Chondrocyte (in vitro differentiated cells): ENCODE measurements at regions not wholly inside any gene's neighbourhood (a gene's known extent, or its start where the extent isn't known, plus 50 kb on each side); places are given as distances from the start of the nearest gene placed in this dataset.

ENCODE experiments used
- DNase-seq: peaks from one replicate; pipeline ENCODE4 v3.0.0; 2021; ENCODE audit warnings: mixed read lengths, low spot score
- H3K27ac Mint-ChIP-seq: one replicate; pipeline ENCODE4 v1.8.0; 2021; ENCODE audit warnings: mild to moderate bottlenecking, moderate library complexity, mixed read lengths; ENCODE audit not compliant: unreplicated experiment
- H3K27me3 Mint-ChIP-seq: 2 replicates; pipeline ENCODE4 v1.8.0; 2021; ENCODE audit warnings: low read depth, mixed read lengths
- H3K36me3 Mint-ChIP-seq: 2 replicates; pipeline ENCODE4 v1.8.0; 2021; ENCODE audit warnings: low read depth, mixed read lengths
- H3K4me1 Mint-ChIP-seq: 2 replicates; pipeline ENCODE4 v1.8.0; 2021; ENCODE audit warnings: low read depth, mild to moderate bottlenecking, mixed read lengths
- H3K4me3 Mint-ChIP-seq: one replicate; pipeline ENCODE4 v1.8.0; 2021; ENCODE audit warnings: mild to moderate bottlenecking, moderate library complexity, mixed read lengths; ENCODE audit not compliant: unreplicated experiment
- H3K9me3 Mint-ChIP-seq: 2 replicates; pipeline ENCODE4 v1.8.0; 2021; ENCODE audit warnings: low read depth, mixed read lengths
- TF ChIP-seq, protein P1 (sequence below): fragments of 200-600 bp; sonication (generic); IDR thresholded peaks from 2 replicates; pipeline ENCODE4 v1.5.0; 2021; ENCODE audit warnings: antibody characterized with exemption, mild to moderate bottlenecking, moderate library complexity

DNA sequence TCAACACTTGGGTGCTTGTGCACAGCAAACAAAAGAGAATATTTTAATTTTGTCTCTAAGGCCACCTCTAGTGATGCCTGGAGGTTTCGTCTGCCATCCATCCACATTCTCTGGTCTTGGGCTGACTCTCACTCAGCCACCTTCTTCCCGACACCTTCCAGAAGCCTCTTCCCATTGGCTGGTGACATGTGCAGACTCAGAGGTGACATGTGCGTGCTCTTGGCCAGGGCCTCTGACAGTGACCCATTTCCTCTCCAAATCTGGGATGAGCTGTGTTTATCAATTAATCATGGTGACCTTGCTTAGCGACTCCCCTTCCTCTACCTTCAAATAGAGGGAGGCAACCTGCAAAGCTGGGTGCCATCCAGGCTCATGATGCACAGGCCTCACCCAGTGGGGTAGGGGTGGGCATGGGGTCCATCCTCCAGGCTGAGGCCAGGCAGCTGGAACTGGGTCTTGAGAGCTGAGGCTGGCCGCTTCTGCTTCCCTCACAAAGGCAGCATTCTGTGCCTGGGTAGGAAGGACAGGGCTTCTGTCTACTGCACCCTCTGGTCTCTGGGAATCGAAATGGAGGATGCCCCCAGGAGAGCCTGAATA is 91.8 kb downstream of the DHCR7 start:
- TF ChIP-seq, protein P1, sequence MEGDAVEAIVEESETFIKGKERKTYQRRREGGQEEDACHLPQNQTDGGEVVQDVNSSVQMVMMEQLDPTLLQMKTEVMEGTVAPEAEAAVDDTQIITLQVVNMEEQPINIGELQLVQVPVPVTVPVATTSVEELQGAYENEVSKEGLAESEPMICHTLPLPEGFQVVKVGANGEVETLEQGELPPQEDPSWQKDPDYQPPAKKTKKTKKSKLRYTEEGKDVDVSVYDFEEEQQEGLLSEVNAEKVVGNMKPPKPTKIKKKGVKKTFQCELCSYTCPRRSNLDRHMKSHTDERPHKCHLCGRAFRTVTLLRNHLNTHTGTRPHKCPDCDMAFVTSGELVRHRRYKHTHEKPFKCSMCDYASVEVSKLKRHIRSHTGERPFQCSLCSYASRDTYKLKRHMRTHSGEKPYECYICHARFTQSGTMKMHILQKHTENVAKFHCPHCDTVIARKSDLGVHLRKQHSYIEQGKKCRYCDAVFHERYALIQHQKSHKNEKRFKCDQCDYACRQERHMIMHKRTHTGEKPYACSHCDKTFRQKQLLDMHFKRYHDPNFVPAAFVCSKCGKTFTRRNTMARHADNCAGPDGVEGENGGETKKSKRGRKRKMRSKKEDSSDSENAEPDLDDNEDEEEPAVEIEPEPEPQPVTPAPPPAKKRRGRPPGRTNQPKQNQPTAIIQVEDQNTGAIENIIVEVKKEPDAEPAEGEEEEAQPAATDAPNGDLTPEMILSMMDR, result no peak
- Mint-ChIP-seq H3K27me3 (peaks cover 38% of the 10 kb centered on the region), H3K36me3 (no peaks in the 10 kb centered on the region), H3K4me1 (no peaks in the 10 kb centered on the region), H3K9me3 (no peaks in the 10 kb centered on the region), H3K27ac (no peak overlapping the region), H3K4me3 (no peak overlapping the region)
- DNase-seq, result no peak

DNA sequence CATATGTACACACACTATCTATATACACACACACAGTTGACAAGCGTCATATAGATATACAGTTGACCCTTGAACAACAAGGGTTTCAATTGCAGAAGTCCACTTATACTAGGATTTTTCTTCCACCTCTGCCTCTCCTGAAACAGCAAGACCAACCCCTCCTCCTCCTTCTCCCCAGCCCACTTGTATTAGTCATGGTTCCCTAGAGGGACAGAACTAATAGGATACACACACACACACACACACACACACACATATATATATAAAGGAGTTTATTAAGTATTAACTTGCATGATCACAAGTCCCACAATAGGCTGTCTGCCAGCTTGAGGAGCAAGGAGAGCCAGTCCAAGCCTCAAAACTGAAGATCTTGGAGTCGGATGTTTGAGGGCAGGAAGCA is 92.9 kb downstream of the DHCR7 start:
- no peaks in the 10 kb centered on the region for H3K36me3 Mint-ChIP-seq
- H3K4me3 Mint-ChIP-seq, result no peak overlapping the region
- TF ChIP-seq, protein P1, result no peak
- H3K27me3 Mint-ChIP-seq, result peaks cover 38% of the 10 kb centered on the region
- H3K9me3 Mint-ChIP-seq, result no peaks in the 10 kb centered on the region
- no peak overlapping the region for H3K27ac Mint-ChIP-seq
- DNase-seq, result no peak
- no peaks in the 10 kb centered on the region for H3K4me1 Mint-ChIP-seq

DNA sequence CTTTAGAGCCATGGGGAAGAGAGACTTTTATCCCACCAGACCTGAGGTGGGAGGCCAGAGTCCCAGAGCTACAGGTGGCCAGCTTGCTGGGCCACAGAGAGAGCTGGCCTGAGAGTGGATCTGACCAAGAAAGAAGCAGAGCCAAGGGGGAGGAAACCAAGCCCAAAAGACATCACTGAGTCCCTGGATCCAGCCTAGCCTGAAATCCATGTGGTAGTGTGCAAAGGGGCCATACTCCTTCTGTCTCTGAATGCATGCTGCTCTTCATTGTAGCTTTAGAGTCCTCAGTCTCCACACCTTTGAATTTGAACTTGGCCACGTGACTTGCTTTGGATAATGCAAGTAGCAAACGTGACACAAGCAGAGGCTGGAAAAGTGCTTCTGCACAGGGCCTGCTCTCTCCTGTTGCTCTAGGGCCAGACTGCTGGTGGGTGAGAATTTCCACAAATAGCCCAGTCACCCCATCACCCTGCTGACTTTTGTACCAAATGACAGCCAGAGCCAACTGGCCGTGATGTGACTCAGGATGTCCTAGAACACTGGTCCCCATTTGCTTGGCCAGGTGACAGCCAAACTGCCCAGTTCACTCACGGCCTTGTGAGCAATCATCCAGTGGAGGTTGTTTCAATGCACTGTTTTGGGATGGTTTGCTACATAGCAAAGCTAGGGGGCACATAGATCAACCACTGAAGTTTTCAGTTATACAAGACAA is 93.6 kb downstream of the DHCR7 start:
- Mint-ChIP-seq H3K4me1 (no peaks in the 10 kb centered on the region), H3K9me3 (no peaks in the 10 kb centered on the region), H3K4me3 (no peak overlapping the region), H3K27me3 (peaks cover 40% of the 10 kb centered on the region), H3K36me3 (no peaks in the 10 kb centered on the region), H3K27ac (no peak overlapping the region)
- DNase-seq, result no peak
- TF ChIP-seq, protein P1, result no peak

DNA sequence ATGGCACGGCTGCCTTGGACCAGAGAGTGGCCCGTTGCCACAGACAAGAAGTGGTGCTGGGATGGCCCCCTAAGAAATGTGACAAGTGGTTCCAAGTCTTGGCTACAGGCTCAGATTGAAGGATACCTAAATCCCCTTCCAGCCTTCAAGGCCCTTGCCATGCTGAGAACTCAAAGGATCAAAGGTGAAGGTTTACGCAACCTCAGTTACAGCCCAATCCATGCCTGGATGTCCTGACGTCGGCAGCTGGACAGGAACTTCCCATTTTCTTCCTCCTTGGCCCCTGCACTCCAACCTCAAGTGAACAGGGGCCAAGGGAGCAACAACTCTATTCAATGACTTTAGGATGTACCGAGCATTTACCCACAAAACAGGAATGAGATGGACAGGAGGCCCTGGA is 95.4 kb downstream of the DHCR7 start:
- Mint-ChIP-seq H3K9me3 (no peaks in the 10 kb centered on the region), H3K36me3 (no peaks in the 10 kb centered on the region), H3K27me3 (peaks cover 43% of the 10 kb centered on the region), H3K4me1 (no peaks in the 10 kb centered on the region), H3K27ac (no peak overlapping the region), H3K4me3 (no peak overlapping the region)
- DNase-seq, result no peak
- TF ChIP-seq, protein P1, result no peak

DNA sequence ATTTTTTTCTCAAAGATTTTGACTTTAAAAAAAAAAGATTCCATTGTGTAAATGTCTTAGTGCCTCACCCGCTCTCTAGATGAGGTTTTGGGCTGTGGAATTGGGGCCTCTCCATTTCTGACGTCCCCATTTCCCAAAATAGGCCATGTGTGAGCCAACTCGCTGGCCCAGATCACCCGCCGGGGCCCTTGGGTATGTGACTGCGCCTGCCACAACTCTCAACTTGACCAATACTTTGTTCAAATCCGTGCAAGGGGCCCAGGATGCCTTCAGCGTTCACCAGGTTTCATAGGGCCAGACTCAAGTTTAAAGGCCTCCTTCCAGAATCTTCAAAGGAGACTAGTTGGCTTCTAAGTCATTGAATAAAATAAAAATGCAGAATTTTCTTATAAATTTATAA is 96.0 kb downstream of the DHCR7 start:
- Mint-ChIP-seq H3K9me3 (no peaks in the 10 kb centered on the region), H3K36me3 (no peaks in the 10 kb centered on the region), H3K4me3 (no peak overlapping the region), H3K27me3 (peaks cover 46% of the 10 kb centered on the region), H3K27ac (no peak overlapping the region), H3K4me1 (no peaks in the 10 kb centered on the region)
- no peak for DNase-seq
- TF ChIP-seq, protein P1, result no peak
